Fibroblast of mammary gland (primary cell): ENCODE measurements at regions not wholly inside any gene's neighbourhood (a gene's known extent, or its start where the extent isn't known, plus 50 kb on each side); places are given as distances from the start of the nearest gene placed in this dataset.
A peak's percentile ranks its signal among the peaks of the same experiment; 100 is the strongest.

Experiments used
- DNase-seq: peaks from one replicate; pipeline ENCODE4 v3.0.0-alpha.2; 2010; ENCODE audit warnings: low read depth
- H3K4me3 ChIP-seq: 2 replicates; pipeline ENCODE4 v1.5.1; 2011; ENCODE audit warnings: low read depth, mild to moderate bottlenecking, low read length, moderate library complexity; ENCODE audit not compliant: control insufficient read depth
- CTCF ChIP-seq: conservative IDR thresholded peaks from 2 replicates; pipeline ENCODE4 v1.5.1; 2011; ENCODE audit warnings: low read depth, low read length, inconsistent platforms; ENCODE audit not compliant: control insufficient read depth, insufficient read depth

- DNase-seq: peak; percentile 23
- no peak overlapping the region for H3K4me3 ChIP-seq
- peak; percentile 41 for TF ChIP-seq CTCF
These were observed 104.3 kb upstream of the TSC22D2 start for GRCh38 chr3:150303768-150304167.

- TF ChIP-seq CTCF: no peak
- H3K4me3 ChIP-seq: no peak overlapping the region
- no peak for DNase-seq
These were observed 105.9 kb upstream of the TSC22D2 start for GRCh38 chr3:150302246-150302645.

- no peak for TF ChIP-seq CTCF
- H3K4me3 ChIP-seq: no peak overlapping the region
- DNase-seq: peak; percentile 41
These were observed 107.1 kb upstream of the TSC22D2 start for GRCh38 chr3:150300852-150301517.

GRCh38 chr3:150300388-150300787 is 107.7 kb upstream of the TSC22D2 start:
- peak; percentile 23 for DNase-seq
- no peak for TF ChIP-seq CTCF
- no peak overlapping the region for H3K4me3 ChIP-seq

GRCh38 chr3:150299201-150299600 is 108.9 kb upstream of the TSC22D2 start:
- no peak overlapping the region for H3K4me3 ChIP-seq
- TF ChIP-seq CTCF: no peak
- no peak for DNase-seq

GRCh38 chr3:150296966-150297365 is 111.1 kb upstream of the TSC22D2 start:
- DNase-seq: no peak
- no peak overlapping the region for H3K4me3 ChIP-seq
- TF ChIP-seq CTCF: no peak
